Astrocyte (in vitro differentiated cells and primary cell): ENCODE measurements at regions not wholly inside any gene's neighbourhood (a gene's known extent, or its start where the extent isn't known, plus 50 kb on each side); places are given as distances from the start of the nearest gene placed in this dataset.

ENCODE experiments used
- DNase-seq: peaks from one replicate; pipeline ENCODE4 v3.0.0-alpha.2; 2010; ENCODE audit warnings: low read depth
- FAIRE-seq: peaks from 2 replicates; lab custom pipeline; 2011; peaks lifted over from hg19 to GRCh38; lab: Jason Lieb, UNC
- H2AFZ ChIP-seq: 2 replicates; pipeline ENCODE4 v1.6.0; 2012; ENCODE audit warnings: low read depth, low read length, inconsistent platforms
- H3K27ac ChIP-seq: 2 replicates; pipeline ENCODE4 v1.5.1; 2011; ENCODE audit warnings: low read depth, low read length, inconsistent platforms
- H3K27me3 ChIP-seq: 2 replicates; pipeline ENCODE4 v1.6.0; 2011; ENCODE audit warnings: low read length, inconsistent platforms; ENCODE audit not compliant: insufficient read depth
- H3K36me3 ChIP-seq: 2 replicates; pipeline ENCODE4 v1.5.1; 2011; ENCODE audit warnings: low read length, inconsistent platforms; ENCODE audit not compliant: insufficient read depth
- H3K4me1 ChIP-seq: 2 replicates; pipeline ENCODE4 v1.5.1; 2011; ENCODE audit warnings: low read length, inconsistent platforms; ENCODE audit not compliant: insufficient read depth
- H3K4me2 ChIP-seq: 2 replicates; pipeline ENCODE4 v1.6.0; 2012; ENCODE audit warnings: low read length, inconsistent platforms
- H3K4me3 ChIP-seq: 2 replicates; pipeline ENCODE4 v1.5.1; 2011; ENCODE audit warnings: low read depth, mild to moderate bottlenecking, low read length, inconsistent platforms; ENCODE audit not compliant: insufficient read depth
- H3K79me2 ChIP-seq: 2 replicates; pipeline ENCODE4 v1.6.0; 2012; ENCODE audit warnings: mild to moderate bottlenecking, low read length, inconsistent platforms; ENCODE audit not compliant: insufficient read depth
- H3K9ac ChIP-seq: 2 replicates; pipeline ENCODE4 v1.6.0; 2012; ENCODE audit warnings: mild to moderate bottlenecking, low read length, inconsistent platforms
- H3K9me3 ChIP-seq: 2 replicates; pipeline ENCODE4 v1.5.1; 2012; ENCODE audit warnings: low read depth, mild to moderate bottlenecking, low read length, inconsistent platforms; ENCODE audit not compliant: insufficient read depth
- H4K20me1 ChIP-seq: 2 replicates; pipeline ENCODE4 v1.6.0; 2012; ENCODE audit warnings: low read length, inconsistent platforms; ENCODE audit not compliant: insufficient read depth
- H3K27ac Mint-ChIP-seq: one replicate; pipeline ENCODE4 v1.8.0; 2021; ENCODE audit warnings: mild to moderate bottlenecking, mixed read lengths; ENCODE audit not compliant: unreplicated experiment
- H3K27me3 Mint-ChIP-seq: one replicate; pipeline ENCODE4 v1.8.0; 2021; ENCODE audit warnings: low read depth, mixed read lengths; ENCODE audit not compliant: unreplicated experiment
- H3K36me3 Mint-ChIP-seq: one replicate; pipeline ENCODE4 v1.8.0; 2021; ENCODE audit warnings: low read depth, mixed read lengths; ENCODE audit not compliant: unreplicated experiment
- H3K4me1 Mint-ChIP-seq: one replicate; pipeline ENCODE4 v1.8.0; 2021; ENCODE audit warnings: low read depth, mixed read lengths; ENCODE audit not compliant: unreplicated experiment
- H3K4me3 Mint-ChIP-seq: one replicate; pipeline ENCODE4 v1.8.0; 2021; ENCODE audit warnings: mild to moderate bottlenecking, moderate library complexity, mixed read lengths; ENCODE audit not compliant: unreplicated experiment
- H3K9me3 Mint-ChIP-seq: one replicate; pipeline ENCODE4 v1.8.0; 2021; ENCODE audit warnings: mild to moderate bottlenecking, mixed read lengths; ENCODE audit not compliant: unreplicated experiment
- CTCF ChIP-seq: IDR thresholded peaks from 2 replicates; pipeline ENCODE4 v1.5.1; 2011; ENCODE audit warnings: low read depth, mild to moderate bottlenecking, inconsistent platforms, low read length, moderate library complexity; ENCODE audit not compliant: insufficient read depth
- EZH2 ChIP-seq: IDR thresholded peaks from 2 replicates; pipeline ENCODE4 v1.6.1; 2012; ENCODE audit warnings: mild to moderate bottlenecking, low read length, inconsistent platforms; ENCODE audit not compliant: insufficient read depth

DNA sequence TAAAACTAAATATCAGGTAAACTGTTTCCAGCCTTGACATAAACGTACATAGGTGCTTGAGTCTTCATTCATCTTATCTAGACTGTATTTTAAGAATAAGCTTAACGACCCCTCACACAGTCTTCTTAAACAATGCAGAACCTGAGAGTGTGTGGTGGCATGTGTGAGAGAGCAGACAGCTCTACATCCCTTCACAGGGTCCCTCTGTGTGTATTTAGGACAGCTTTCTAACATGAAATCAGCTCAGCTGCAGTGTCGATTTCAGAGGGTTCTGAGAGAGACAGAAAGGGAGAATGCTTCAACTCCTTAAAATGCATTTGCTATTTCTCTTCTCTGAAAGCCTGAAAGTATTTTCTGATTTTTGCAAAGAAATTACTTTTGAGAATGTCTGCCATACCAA, 185.2 kb downstream of the GRB14 start:
- H3K27me3 Mint-ChIP-seq = no peaks in the 10 kb centered on the region

GRCh38 chr2:164430166-164430783, 191.0 kb downstream of the GRB14 start:
- H3K9me3 ChIP-seq = no peaks in the 10 kb centered on the region
- no peaks in the 10 kb centered on the region for H3K27me3 ChIP-seq
- H4K20me1 ChIP-seq = no peaks in the 10 kb centered on the region
- FAIRE-seq (peak; percentile 77), DNase-seq (peak; percentile 24)
- no peak overlapping the region for H3K9ac ChIP-seq
- TF ChIP-seq EZH2 = no peak
- TF ChIP-seq CTCF = peak; percentile 81
- Mint-ChIP-seq H3K27me3 (no peaks in the 10 kb centered on the region), H3K36me3 (no peaks in the 10 kb centered on the region), H3K27ac (no peak overlapping the region), H3K9me3 (no peaks in the 10 kb centered on the region), H3K4me1 (peaks cover 3% of the 10 kb centered on the region), H3K4me3 (no peak overlapping the region)
- H3K36me3 ChIP-seq = no peaks in the 10 kb centered on the region
- H2AFZ ChIP-seq = no peak overlapping the region
- H3K4me1 ChIP-seq = no peaks in the 10 kb centered on the region
- no peak overlapping the region for H3K4me3 ChIP-seq
- H3K4me2 ChIP-seq = no peak overlapping the region
- no peaks in the 10 kb centered on the region for H3K79me2 ChIP-seq
- no peak overlapping the region for H3K27ac ChIP-seq

More for the DNA sequence above, 185.2 kb downstream of the GRB14 start:
- Histone ChIP-seq H3K27me3 (no peaks in the 10 kb centered on the region), H2AFZ (no peak overlapping the region), H3K4me2 (no peak overlapping the region), H3K4me3 (no peak overlapping the region), H4K20me1 (no peaks in the 10 kb centered on the region), H3K36me3 (no peaks in the 10 kb centered on the region), H3K27ac (no peak overlapping the region), H3K9me3 (no peaks in the 10 kb centered on the region), H3K4me1 (no peaks in the 10 kb centered on the region), H3K79me2 (no peaks in the 10 kb centered on the region), H3K9ac (no peak overlapping the region)
- Mint-ChIP-seq H3K4me1 (peaks cover 2% of the 10 kb centered on the region), H3K9me3 (no peaks in the 10 kb centered on the region), H3K27ac (no peak overlapping the region), H3K36me3 (no peaks in the 10 kb centered on the region), H3K4me3 (no peak overlapping the region)
- no peak for FAIRE-seq
- DNase-seq = no peak
- TF ChIP-seq CTCF (no peak), EZH2 (no peak)

GRCh38 chr2:164429354-164429753, 191.9 kb downstream of the GRB14 start:
- no peak overlapping the region for H3K9ac ChIP-seq

More at GRCh38 chr2:164429354-164429753, 191.9 kb downstream of the GRB14 start:
- no peak for DNase-seq
- Histone ChIP-seq H3K36me3 (no peaks in the 10 kb centered on the region), H3K9me3 (no peaks in the 10 kb centered on the region), H3K4me3 (no peak overlapping the region), H3K4me2 (no peak overlapping the region), H3K4me1 (no peaks in the 10 kb centered on the region), H3K27me3 (no peaks in the 10 kb centered on the region), H3K79me2 (no peaks in the 10 kb centered on the region), H2AFZ (no peak overlapping the region), H3K27ac (no peak overlapping the region), H4K20me1 (no peaks in the 10 kb centered on the region)
- no peak overlapping the region for H3K27ac Mint-ChIP-seq
- H3K4me3 Mint-ChIP-seq = no peak overlapping the region
- no peaks in the 10 kb centered on the region for H3K36me3 Mint-ChIP-seq
- H3K9me3 Mint-ChIP-seq = no peaks in the 10 kb centered on the region
- no peaks in the 10 kb centered on the region for H3K27me3 Mint-ChIP-seq
- H3K4me1 Mint-ChIP-seq = peaks cover 3% of the 10 kb centered on the region
- no peak for TF ChIP-seq CTCF
- no peak for TF ChIP-seq EZH2
- FAIRE-seq = no peak
